ENCODE measurements at regions not wholly inside any gene's neighbourhood (a gene's known extent, or its start where the extent isn't known, plus 50 kb on each side); places are given as distances from the start of the nearest gene placed in this dataset.

DNA sequence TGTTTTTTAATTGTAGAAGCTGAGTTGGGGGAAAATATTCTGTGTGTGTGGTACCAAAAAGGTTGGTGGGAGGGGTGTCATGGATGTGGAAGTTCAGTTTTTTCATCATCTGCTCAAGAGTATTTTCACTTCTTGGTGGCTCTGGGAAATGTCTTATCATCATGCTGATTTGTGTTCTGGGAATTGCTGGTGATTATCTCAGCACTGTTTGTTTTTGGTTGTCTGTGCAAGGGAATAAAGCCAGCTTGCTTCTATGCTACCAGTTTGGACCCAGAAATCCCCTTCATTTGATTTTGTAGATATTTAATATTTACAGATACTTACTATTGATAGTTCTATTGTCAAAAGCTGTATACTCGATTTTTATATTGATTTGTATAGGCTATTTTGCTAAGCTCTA lies 2289.7 kb downstream of the MAT2B start:
- Histone ChIP-seq H4K20me1 (ENCODE audit: control insufficient read depth, insufficient read depth, low read length, poor library complexity, severe bottlenecking) (no peaks in the 10 kb centered on the region), H3K27ac (ENCODE audit: low read length in 2 of 2) (no peak overlapping the region), H3K4me2 (replicated peaks; ENCODE audit: low read depth, low read length, poor library complexity, severe bottlenecking) (no peak overlapping the region), H3K9ac (ENCODE audit: low read length) (no peak overlapping the region), H3K9me3 (ENCODE audit: control extremely low read depth in 1 of 3, control insufficient read depth in 2 of 3, insufficient read depth in 1 of 3, low read length in 2 of 3) (peaks cover 0 to 4% (median 0%) of the 10 kb centered on the region in 3 donors), H3K36me3 (replicated peaks in 1 of 2; ENCODE audit: control extremely low read depth in 1 of 2, control insufficient read depth in 1 of 2, extremely low read depth in 1 of 2, insufficient read depth in 2 of 2, low read length in 1 of 2) (no peaks in the 10 kb centered on the region), H3K79me2 (ENCODE audit: control insufficient read depth, insufficient read depth, low read length) (no peaks in the 10 kb centered on the region), H3K4me3 (ENCODE audit: control extremely low read depth in 1 of 5, extremely low read depth in 1 of 5, insufficient read depth in 1 of 5, low read depth in 2 of 5, low read length in 4 of 5) (no peak overlapping the region), H3K27me3 (replicated peaks in 1 of 4; ENCODE audit: control extremely low read depth in 1 of 4, control insufficient read depth in 3 of 4, insufficient read depth in 4 of 4, low read length in 3 of 4) (no peaks in the 10 kb centered on the region), H3K4me1 (ENCODE audit: control insufficient read depth in 2 of 2, insufficient read depth in 2 of 2, low read length in 2 of 2) (no peaks in the 10 kb centered on the region), H2AFZ (ENCODE audit: insufficient read depth, low read depth, low read length, poor library complexity, severe bottlenecking) (no peak overlapping the region)
- no peak overlapping the region for H3K4me3 Mint-ChIP-seq
- TF ChIP-seq CTCF (IDR thresholded peaks at IDR 0.05): no peak
- no peak for TF ChIP-seq EZH2 (IDR thresholded peaks at IDR 0.05; ENCODE audit: borderline replicate concordance, insufficient read depth, low read depth, low read length, poor library complexity, severe bottlenecking)
- POLR2A ChIA-PET: no interaction called here
- H3K4me1 Mint-ChIP-seq: no peaks in the 10 kb centered on the region
- peaks cover 2% of the 10 kb centered on the region for H3K9me3 Mint-ChIP-seq (ENCODE audit: insufficient read depth)
- CTCF ChIA-PET: interaction anchor here (1.0 kb wide), 1 partner anchor 10 kb away, joined by 3 read pairs; no protein-coding TSS in a partner anchor
- H3K27ac Mint-ChIP-seq: no peak overlapping the region
- no peak for DNase-seq
- ATAC-seq (ENCODE audit: low read depth): no peak
- WGBS (ENCODE audit: insufficient coverage): no CpG with 5 or more reads among the region's 1 CpG
- no peaks in the 10 kb centered on the region for H3K27me3 Mint-ChIP-seq
- intact Hi-C loops (cut with micrococcal nuclease): no loop called here

- Histone ChIP-seq H3K36me3 (replicated peaks in 1 of 2; ENCODE audit: control extremely low read depth in 1 of 2, control insufficient read depth in 1 of 2, extremely low read depth in 1 of 2, insufficient read depth in 2 of 2, low read length in 1 of 2) (no peaks in the 10 kb centered on the region), H3K9ac (ENCODE audit: low read length) (no peak overlapping the region), H3K27me3 (replicated peaks in 1 of 4; ENCODE audit: control extremely low read depth in 1 of 4, control insufficient read depth in 3 of 4, insufficient read depth in 4 of 4, low read length in 3 of 4) (no peaks in the 10 kb centered on the region), H3K27ac (ENCODE audit: low read length in 2 of 2) (no peak overlapping the region), H3K4me2 (replicated peaks; ENCODE audit: low read depth, low read length, poor library complexity, severe bottlenecking) (no peak overlapping the region), H2AFZ (ENCODE audit: insufficient read depth, low read depth, low read length, poor library complexity, severe bottlenecking) (no peak overlapping the region), H3K4me1 (ENCODE audit: control insufficient read depth in 2 of 2, insufficient read depth in 2 of 2, low read length in 2 of 2) (no peaks in the 10 kb centered on the region), H3K79me2 (ENCODE audit: control insufficient read depth, insufficient read depth, low read length) (no peaks in the 10 kb centered on the region), H3K4me3 (ENCODE audit: control extremely low read depth in 1 of 5, extremely low read depth in 1 of 5, insufficient read depth in 1 of 5, low read depth in 2 of 5, low read length in 4 of 5) (no peak overlapping the region), H4K20me1 (ENCODE audit: control insufficient read depth, insufficient read depth, low read length, poor library complexity, severe bottlenecking) (no peaks in the 10 kb centered on the region), H3K9me3 (ENCODE audit: control extremely low read depth in 1 of 3, control insufficient read depth in 2 of 3, insufficient read depth in 1 of 3, low read length in 2 of 3) (no peaks in the 10 kb centered on the region)
- POLR2A ChIA-PET: no interaction called here
- Mint-ChIP-seq H3K4me1 (no peaks in the 10 kb centered on the region), H3K4me3 (no peak overlapping the region), H3K27me3 (no peaks in the 10 kb centered on the region), H3K9me3 (ENCODE audit: insufficient read depth) (no peaks in the 10 kb centered on the region), H3K27ac (no peak overlapping the region)
- no peak for ATAC-seq (ENCODE audit: low read depth)
- DNase-seq: no peak
- CTCF ChIA-PET: no interaction called here
- WGBS (ENCODE audit: insufficient coverage): 91% methylated on average over 1 of the region's 4 CpGs
- intact Hi-C loops (cut with micrococcal nuclease): no loop called here
- TF ChIP-seq EZH2 (IDR thresholded peaks at IDR 0.05; ENCODE audit: borderline replicate concordance, insufficient read depth, low read depth, low read length, poor library complexity, severe bottlenecking) (no peak), CTCF (IDR thresholded peaks at IDR 0.05) (no peak)
Measured at GRCh38 chr5:165805756-165806155, 2300.3 kb downstream of the MAT2B start.
